Endothelial cell of umbilical vein (primary cell): ENCODE measurements at regions not wholly inside any gene's neighbourhood (a gene's known extent, or its start where the extent isn't known, plus 50 kb on each side); places are given as distances from the start of the nearest gene placed in this dataset.

Source experiments
- BruUV-seq: library from RNA; stranded (reverse); fragments of 400-500 nt; replicated peaks from 2 replicates; lab custom pipeline; 2021; lab: Mats Ljungman, UMichigan
- CTCF ChIA-PET: fragments of 300-600, 350-600 bp; sonication (Branson Sonifier 250); formaldehyde crosslinking; loops from one replicate; lab custom pipeline; 2021; ENCODE audit warnings: antibody characterized with exemption, inconsistent platforms; lab: Charles Lee
- POLR2A ChIA-PET: fragments of 300-600, 350-600 bp; sonication (Branson Sonifier 250); formaldehyde crosslinking; loops from one replicate; lab custom pipeline; 2021; ENCODE audit warnings: antibody characterized with exemption, inconsistent platforms; lab: Charles Lee
- DNase-seq: peaks from one replicate; pipeline ENCODE4 v3.0.0-alpha.2; 2011; ENCODE audit warnings: low read depth, low spot score
- FAIRE-seq: peaks from 2 replicates; lab custom pipeline; 2011; peaks lifted over from hg19 to GRCh38; lab: Jason Lieb, UNC
- H2AFZ ChIP-seq: 2 replicates; pipeline ENCODE4 v1.6.0; 2012; ENCODE audit warnings: low read depth, low read length, control low read depth, inconsistent platforms
- H3K27ac ChIP-seq: 2 replicates; pipeline ENCODE4 v1.5.1; 2011; ENCODE audit warnings: low read depth, mild to moderate bottlenecking, control low read depth, low read length, moderate library complexity; ENCODE audit not compliant: insufficient read depth
- H3K27me3 ChIP-seq, 2 experiments: 2 replicates each; pipeline versions ENCODE4 v1.6.0 to v1.6.1; 2011; ENCODE audit warnings: low read length in 2 of 2, mixed read lengths in 1 of 2; ENCODE audit not compliant: control insufficient read depth in 2 of 2, insufficient read depth in 2 of 2
- H3K36me3 ChIP-seq, 2 experiments: 2 replicates in 1 of 2; 3 replicates in 1 of 2; pipeline ENCODE4 v1.5.1; 2011; ENCODE audit warnings: low read length in 2 of 2, mild to moderate bottlenecking in 1 of 2, moderate library complexity in 1 of 2; ENCODE audit not compliant: control insufficient read depth in 2 of 2, insufficient read depth in 2 of 2; ENCODE audit errors: extremely low read depth in 1 of 2
- H3K4me1 ChIP-seq: 3 replicates; pipeline ENCODE4 v1.5.1; 2011; ENCODE audit warnings: mild to moderate bottlenecking, low read length; ENCODE audit not compliant: control insufficient read depth, insufficient read depth; ENCODE audit errors: extremely low read depth
- H3K4me2 ChIP-seq: 2 replicates; pipeline ENCODE4 v1.6.1; 2011; ENCODE audit warnings: low read length, control low read depth, mixed read lengths; ENCODE audit not compliant: insufficient read depth
- H3K4me3 ChIP-seq, 3 experiments: fragments of 200-600 bp in 1 of 3; sonication (generic), shearing (Covaris generic) in 1 of 3; replicated peaks in 1 of 3; 2 replicates each; pipeline ENCODE4 v1.5.1; 2011 to 2016; ENCODE audit warnings: control low read depth in 3 of 3, low read length in 3 of 3, mild to moderate bottlenecking in 2 of 3, inconsistent platforms in 1 of 3, low read depth in 1 of 3, moderate library complexity in 1 of 3; ENCODE audit not compliant: insufficient read depth in 1 of 3
- H3K79me2 ChIP-seq: 2 replicates; pipeline ENCODE4 v1.6.0; 2012; ENCODE audit warnings: low read length, inconsistent platforms; ENCODE audit not compliant: control insufficient read depth, insufficient read depth
- H3K9ac ChIP-seq: replicated peaks from 2 replicates; pipeline ENCODE3; 2011; ENCODE audit warnings: low read length, control low read depth; ENCODE audit not compliant: insufficient read depth; ENCODE audit errors: extremely low read depth
- H3K9me1 ChIP-seq: replicated peaks from 3 replicates; pipeline ENCODE4 v1.6.0; 2011; ENCODE audit warnings: mild to moderate bottlenecking, low read length; ENCODE audit not compliant: control insufficient read depth, insufficient read depth; ENCODE audit errors: extremely low read depth
- H3K9me3 ChIP-seq: replicated peaks from 2 replicates; pipeline ENCODE4 v1.5.1; 2012; ENCODE audit warnings: low read length, inconsistent platforms; ENCODE audit not compliant: control insufficient read depth, insufficient read depth
- H4K20me1 ChIP-seq: replicated peaks from 2 replicates; pipeline ENCODE3; 2011; ENCODE audit warnings: mild to moderate bottlenecking, low read length; ENCODE audit not compliant: control insufficient read depth, insufficient read depth; ENCODE audit errors: extremely low read depth
- CTCF ChIP-seq, 2 donors: IDR thresholded peaks; 1 replicate in 1 of 2; 2 replicates in 1 of 2; pipeline ENCODE4 v1.5.1; 2011; ENCODE audit warnings: low read length in 2 of 2, mild to moderate bottlenecking in 2 of 2, moderate library complexity in 2 of 2, control low read depth in 1 of 2, inconsistent platforms in 1 of 2, low read depth in 1 of 2; ENCODE audit not compliant: insufficient read depth in 1 of 2; ENCODE audit errors: extremely low read depth in 1 of 2
- EZH2 ChIP-seq: IDR thresholded peaks from 2 replicates; pipeline ENCODE4 v1.6.1; 2012; ENCODE audit warnings: borderline replicate concordance, low read depth, mild to moderate bottlenecking, moderate library complexity, low read length, inconsistent platforms; ENCODE audit not compliant: severe bottlenecking
- FOS ChIP-seq: IDR thresholded peaks from 2 replicates; pipeline ENCODE4 v1.6.1; 2011; ENCODE audit warnings: mild to moderate bottlenecking, low read length, moderate library complexity, borderline replicate concordance; ENCODE audit not compliant: insufficient read depth
- GATA2 ChIP-seq: IDR thresholded peaks from 2 replicates; pipeline ENCODE4 v1.7.0; 2011; ENCODE audit warnings: low read depth, mild to moderate bottlenecking, moderate library complexity, mixed read lengths, low read length; ENCODE audit not compliant: insufficient read length, insufficient read depth
- JUN ChIP-seq: IDR thresholded peaks from 2 replicates; pipeline ENCODE4 v1.6.1; 2011; ENCODE audit warnings: borderline replicate concordance, low read depth; ENCODE audit not compliant: insufficient read length, insufficient read depth
- MYC ChIP-seq: IDR thresholded peaks from one replicate; pipeline ENCODE4 v1.6.1; 2011; ENCODE audit warnings: mild to moderate bottlenecking, low read depth, low read length
- POLR2A ChIP-seq: IDR thresholded peaks from 2 replicates; pipeline ENCODE4 v1.6.1; 2012; ENCODE audit warnings: low read depth, mild to moderate bottlenecking, control low read depth, low read length
- POLR2AphosphoS5 ChIP-seq: IDR thresholded peaks from 2 replicates; pipeline ENCODE4 v1.6.1; 2012; ENCODE audit warnings: low read depth, mild to moderate bottlenecking, control low read depth, low read length, moderate library complexity; ENCODE audit not compliant: insufficient read depth
- dilution Hi-C: fragments of 300-500 bp; cut with MboI; formaldehyde crosslinking; loops from one replicate; pipeline ENCODE4 v1.15.0; 2019; ENCODE audit warnings: low sequenced_read_pairs; ENCODE audit not compliant: extremely low pct_ligation_motif_present
- intact Hi-C: fragments of 100-400 bp; cut with micrococcal nuclease; formaldehyde crosslinking; loops from one replicate; pipeline ENCODE4 v1.10.0; 2022
- TF ChIP-seq, protein P1 (sequence below): IDR thresholded peaks from 2 replicates; pipeline ENCODE4 v1.6.1; 2011; ENCODE audit not compliant: insufficient read depth, insufficient read length

- no peak overlapping the region for H3K4me2 ChIP-seq
- H3K36me3 ChIP-seq = no peaks in the 10 kb centered on the region
- ChIA-PET CTCF (no interaction called here), POLR2A (no interaction called here)
- no peaks in the 10 kb centered on the region for H3K79me2 ChIP-seq
- no peaks in the 10 kb centered on the region for H3K27me3 ChIP-seq
- no peak overlapping the region for H2AFZ ChIP-seq
- H3K4me3 ChIP-seq = no peak overlapping the region
- H3K9ac ChIP-seq = no peak overlapping the region
- peaks cover 4% of the 10 kb centered on the region for H3K9me3 ChIP-seq
- no peaks in the 10 kb centered on the region for H4K20me1 ChIP-seq
- TF ChIP-seq EZH2 (no peak), MYC (no peak), JUN (no peak), POLR2A (no peak), CTCF (IDR thresholded peaks at IDR 0.05; ENCODE audit: extremely low read depth in 1 of 2, insufficient read depth in 1 of 2, low read depth in 1 of 2, low read length in 2 of 2) (no peak), GATA2 (no peak), POLR2AphosphoS5 (no peak), FOS (no peak)
- TF ChIP-seq, protein P1, sequence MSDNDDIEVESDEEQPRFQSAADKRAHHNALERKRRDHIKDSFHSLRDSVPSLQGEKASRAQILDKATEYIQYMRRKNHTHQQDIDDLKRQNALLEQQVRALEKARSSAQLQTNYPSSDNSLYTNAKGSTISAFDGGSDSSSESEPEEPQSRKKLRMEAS = no peak
- no peaks in the 10 kb centered on the region for H3K4me1 ChIP-seq
- H3K27ac ChIP-seq = no peak overlapping the region
- DNase-seq = no peak
- no peaks in the 10 kb centered on the region for H3K9me1 ChIP-seq
- BruUV-seq = no TSS peak
- FAIRE-seq = no peak
- intact Hi-C loops = no loop called here
- dilution Hi-C loops = no loop called here
Observed at GRCh38 chr11:92790366-92790765, 179.1 kb upstream of the MTNR1B start.
